Superior temporal gyrus (tissue), 1 donor: ENCODE measurements at regions not wholly inside any gene's neighbourhood (a gene's known extent, or its start where the extent isn't known, plus 50 kb on each side); places are given as distances from the start of the nearest gene placed in this dataset.
"Not testable (repeated sequence)": the region's sequence is repeated elsewhere in the genome, so short reads cannot be mapped to it uniquely, and the experiment has no call there.

ENCODE experiments used
- DNase-seq: peaks from one replicate; pipeline ENCODE4 v3.0.0-alpha.2; 2016; ENCODE audit errors: extremely low spot score

- DNase-seq = no peak
These were observed 158.2 kb downstream of the C1D start for GRCh38 chr2:67904566-67904965.

GRCh38 chr2:67904966-67905365 is 157.8 kb downstream of the C1D start:
- DNase-seq = no peak

- DNase-seq = not testable (repeated sequence)
These were observed 156.3 kb downstream of the C1D start for GRCh38 chr2:67906547-67906946.

- DNase-seq = no peak
These were observed 145.3 kb downstream of the C1D start for GRCh38 chr2:67917332-67918054.

GRCh38 chr2:67918471-67918870 is 144.3 kb downstream of the C1D start:
- no peak for DNase-seq

- DNase-seq = no peak
These were observed 143.3 kb downstream of the C1D start for GRCh38 chr2:67919490-67919889.

- DNase-seq = no peak
These were observed 140.6 kb downstream of the C1D start for GRCh38 chr2:67922080-67922785.

GRCh38 chr2:67923696-67924095 is 139.1 kb downstream of the C1D start:
- no peak for DNase-seq

GRCh38 chr2:67927501-67927900 is 135.3 kb downstream of the C1D start:
- no peak for DNase-seq

GRCh38 chr2:67930156-67930555 is 132.6 kb downstream of the C1D start:
- no peak for DNase-seq

GRCh38 chr2:67936969-67937368 is 125.8 kb downstream of the C1D start:
- DNase-seq = no peak

GRCh38 chr2:67938053-67938452 is 124.8 kb downstream of the C1D start:
- no peak for DNase-seq

- no peak for DNase-seq
These were observed 117.7 kb downstream of the C1D start for GRCh38 chr2:67945056-67945455.

- DNase-seq = no peak
These were observed 116.9 kb downstream of the C1D start for GRCh38 chr2:67945940-67946339.

GRCh38 chr2:67948057-67948456 is 114.7 kb downstream of the C1D start:
- DNase-seq = no peak

GRCh38 chr2:67948506-67948905 is 114.3 kb downstream of the C1D start:
- DNase-seq = no peak

GRCh38 chr2:67950018-67950417 is 112.8 kb downstream of the C1D start:
- DNase-seq = no peak

- no peak for DNase-seq
These were observed 111.9 kb downstream of the C1D start for GRCh38 chr2:67950919-67951318.

GRCh38 chr2:67952066-67952465 is 110.7 kb downstream of the C1D start:
- DNase-seq = no peak

GRCh38 chr2:67954093-67954748 is 108.6 kb downstream of the C1D start:
- no peak for DNase-seq

GRCh38 chr2:67955748-67956603 is 106.8 kb downstream of the C1D start:
- no peak for DNase-seq

- no peak for DNase-seq
These were observed 97.6 kb downstream of the C1D start for GRCh38 chr2:67965246-67965645.
